ENCODE measurements at regions not wholly inside any gene's neighbourhood (a gene's known extent, or its start where the extent isn't known, plus 50 kb on each side); places are given as distances from the start of the nearest gene placed in this dataset.
"Not testable (repeated sequence)": the region's sequence is repeated elsewhere in the genome, so short reads cannot be mapped to it uniquely, and the experiment has no call there.

GRCh38 chr6:105871542-105871941, 214.6 kb upstream of the PRDM1 start:
- no peaks in the 10 kb centered on the region for H3K9me3 Mint-ChIP-seq
- H3K4me1 Mint-ChIP-seq: no peaks in the 10 kb centered on the region
- no peaks in the 10 kb centered on the region for H3K36me3 Mint-ChIP-seq
- peaks cover 3% of the 10 kb centered on the region for H3K27me3 Mint-ChIP-seq
- no peak overlapping the region for H3K4me3 Mint-ChIP-seq
- no peak overlapping the region for H3K27ac Mint-ChIP-seq

- Mint-ChIP-seq H3K27me3 (peaks cover 3% of the 10 kb centered on the region), H3K36me3 (no peaks in the 10 kb centered on the region), H3K4me1 (no peaks in the 10 kb centered on the region), H3K4me3 (no peak overlapping the region), H3K9me3 (no peaks in the 10 kb centered on the region), H3K27ac (no peak overlapping the region)
Observed at GRCh38 chr6:105869835-105870440, 216.2 kb upstream of the PRDM1 start.

GRCh38 chr6:105868823-105869460, 217.2 kb upstream of the PRDM1 start:
- H3K36me3 Mint-ChIP-seq: no peaks in the 10 kb centered on the region
- no peaks in the 10 kb centered on the region for H3K9me3 Mint-ChIP-seq
- H3K27ac Mint-ChIP-seq: no peak overlapping the region
- H3K4me3 Mint-ChIP-seq: no peak overlapping the region
- no peaks in the 10 kb centered on the region for H3K4me1 Mint-ChIP-seq
- H3K27me3 Mint-ChIP-seq: peaks cover 3% of the 10 kb centered on the region

- Mint-ChIP-seq H3K4me3 (no peak overlapping the region), H3K4me1 (no peaks in the 10 kb centered on the region), H3K27me3 (peaks cover 3% of the 10 kb centered on the region), H3K27ac (no peak overlapping the region), H3K36me3 (no peaks in the 10 kb centered on the region), H3K9me3 (no peaks in the 10 kb centered on the region)
Observed at GRCh38 chr6:105867821-105868220, 218.3 kb upstream of the PRDM1 start.

- H3K36me3 Mint-ChIP-seq: no peaks in the 10 kb centered on the region
- peaks cover 1% of the 10 kb centered on the region for H3K27me3 Mint-ChIP-seq
- no peak overlapping the region for H3K27ac Mint-ChIP-seq
- H3K4me1 Mint-ChIP-seq: no peaks in the 10 kb centered on the region
- H3K9me3 Mint-ChIP-seq: no peaks in the 10 kb centered on the region
- H3K4me3 Mint-ChIP-seq: no peak overlapping the region
Observed at GRCh38 chr6:105867277-105867676, 218.9 kb upstream of the PRDM1 start.

- Mint-ChIP-seq H3K4me1 (no peaks in the 10 kb centered on the region), H3K36me3 (no peaks in the 10 kb centered on the region), H3K27me3 (peaks cover 2% of the 10 kb centered on the region), H3K4me3 (no peak overlapping the region), H3K27ac (no peak overlapping the region), H3K9me3 (peaks cover 5% of the 10 kb centered on the region)
Observed at GRCh38 chr6:105862936-105863607, 223.1 kb upstream of the PRDM1 start.

- not testable (repeated sequence) for H3K27ac Mint-ChIP-seq, H3K36me3 Mint-ChIP-seq, H3K4me3 Mint-ChIP-seq, H3K4me1 Mint-ChIP-seq, H3K9me3 Mint-ChIP-seq, H3K27me3 Mint-ChIP-seq
Observed at GRCh38 chr6:105860927-105861326, 225.2 kb upstream of the PRDM1 start.

GRCh38 chr6:105859457-105859856, 226.7 kb upstream of the PRDM1 start:
- no peaks in the 10 kb centered on the region for H3K4me1 Mint-ChIP-seq
- peaks cover 5% of the 10 kb centered on the region for H3K9me3 Mint-ChIP-seq
- H3K4me3 Mint-ChIP-seq: no peak overlapping the region
- no peaks in the 10 kb centered on the region for H3K36me3 Mint-ChIP-seq
- no peak overlapping the region for H3K27ac Mint-ChIP-seq
- H3K27me3 Mint-ChIP-seq: peaks cover 1% of the 10 kb centered on the region

- H3K4me3 Mint-ChIP-seq, H3K27me3 Mint-ChIP-seq, H3K9me3 Mint-ChIP-seq, H3K4me1 Mint-ChIP-seq, H3K36me3 Mint-ChIP-seq, H3K27ac Mint-ChIP-seq: not testable (repeated sequence)
Observed at GRCh38 chr6:105858639-105859038, 227.5 kb upstream of the PRDM1 start.

GRCh38 chr6:105855433-105855832, 230.7 kb upstream of the PRDM1 start:
- H3K4me1 Mint-ChIP-seq: no peaks in the 10 kb centered on the region
- H3K36me3 Mint-ChIP-seq: no peaks in the 10 kb centered on the region
- peaks cover 1% of the 10 kb centered on the region for H3K27me3 Mint-ChIP-seq
- no peak overlapping the region for H3K4me3 Mint-ChIP-seq
- no peak overlapping the region for H3K27ac Mint-ChIP-seq
- H3K9me3 Mint-ChIP-seq: peaks cover 5% of the 10 kb centered on the region

- not testable (repeated sequence) for H3K36me3 Mint-ChIP-seq, H3K27me3 Mint-ChIP-seq, H3K9me3 Mint-ChIP-seq, H3K4me1 Mint-ChIP-seq, H3K27ac Mint-ChIP-seq, H3K4me3 Mint-ChIP-seq
Observed at GRCh38 chr6:105853979-105854378, 232.2 kb upstream of the PRDM1 start.

- H3K27ac Mint-ChIP-seq: no peak overlapping the region
- H3K9me3 Mint-ChIP-seq: no peaks in the 10 kb centered on the region
- no peaks in the 10 kb centered on the region for H3K27me3 Mint-ChIP-seq
- H3K4me1 Mint-ChIP-seq: no peaks in the 10 kb centered on the region
- no peaks in the 10 kb centered on the region for H3K36me3 Mint-ChIP-seq
- H3K4me3 Mint-ChIP-seq: no peak overlapping the region
Observed at GRCh38 chr6:105851606-105852005, 234.5 kb upstream of the PRDM1 start.

- no peak overlapping the region for H3K27ac Mint-ChIP-seq
- H3K4me1 Mint-ChIP-seq: no peaks in the 10 kb centered on the region
- H3K9me3 Mint-ChIP-seq: no peaks in the 10 kb centered on the region
- H3K36me3 Mint-ChIP-seq: no peaks in the 10 kb centered on the region
- H3K27me3 Mint-ChIP-seq: no peaks in the 10 kb centered on the region
- H3K4me3 Mint-ChIP-seq: no peak overlapping the region
Observed at GRCh38 chr6:105851113-105851580, 235.0 kb upstream of the PRDM1 start.

- Mint-ChIP-seq H3K27ac (no peak overlapping the region), H3K9me3 (no peaks in the 10 kb centered on the region), H3K27me3 (no peaks in the 10 kb centered on the region), H3K4me1 (no peaks in the 10 kb centered on the region), H3K4me3 (no peak overlapping the region), H3K36me3 (no peaks in the 10 kb centered on the region)
Observed at GRCh38 chr6:105850261-105851112, 235.6 kb upstream of the PRDM1 start.

- Mint-ChIP-seq H3K9me3 (no peaks in the 10 kb centered on the region), H3K27me3 (no peaks in the 10 kb centered on the region), H3K27ac (no peak overlapping the region), H3K4me3 (no peak overlapping the region), H3K36me3 (no peaks in the 10 kb centered on the region), H3K4me1 (no peaks in the 10 kb centered on the region)
Observed at GRCh38 chr6:105849746-105850145, 236.4 kb upstream of the PRDM1 start.

- Mint-ChIP-seq H3K4me3 (no peak overlapping the region), H3K27me3 (no peaks in the 10 kb centered on the region), H3K36me3 (no peaks in the 10 kb centered on the region), H3K9me3 (no peaks in the 10 kb centered on the region), H3K4me1 (no peaks in the 10 kb centered on the region), H3K27ac (no peak overlapping the region)
Observed at GRCh38 chr6:105847433-105847832, 238.7 kb upstream of the PRDM1 start.

Data from activated naive CD4-positive, alpha-beta T cell treated with anti-CD3 and anti-CD28 coated beads, Interleukin-2, amount 50 U/mL, for 24 hours (primary cell).